NOMO-1 (cell line): ENCODE measurements at regions not wholly inside any gene's neighbourhood (a gene's known extent, or its start where the extent isn't known, plus 50 kb on each side); places are given as distances from the start of the nearest gene placed in this dataset.
"Not testable (repeated sequence)": the region's sequence is repeated elsewhere in the genome, so short reads cannot be mapped to it uniquely, and the experiment has no call there.

Source experiments
- DNase-seq, 2 experiments: peaks; one replicate each; lab custom pipeline; 2025; ENCODE audit not compliant: unreplicated experiment in 2 of 2; lab: John Stamatoyannopoulos, UW

DNA sequence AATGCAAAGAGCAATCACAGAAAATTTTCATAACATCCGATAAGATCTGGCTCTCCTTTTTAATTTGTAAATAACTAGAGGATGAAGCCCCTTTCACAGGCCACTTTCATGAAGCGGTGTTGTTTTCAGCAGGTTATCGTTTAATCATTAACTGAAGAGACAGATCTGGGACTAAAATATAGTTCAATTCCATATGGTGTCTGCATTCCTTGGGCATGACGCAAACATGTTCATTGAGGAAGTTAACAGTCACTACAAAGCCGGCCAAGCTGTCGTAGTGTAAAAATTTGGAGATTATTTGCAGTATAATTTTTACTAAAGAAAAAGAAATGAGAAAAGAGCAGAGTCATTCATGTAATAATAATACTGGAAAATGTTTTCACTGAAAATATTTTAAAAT is 565.2 kb upstream of the ADAMTS5 start:
- no peak for DNase-seq

GRCh38 chr21:27528697-27529096 is 561.8 kb upstream of the ADAMTS5 start:
- DNase-seq: no peak

GRCh38 chr21:27526451-27526850 is 559.6 kb upstream of the ADAMTS5 start:
- DNase-seq: no peak

GRCh38 chr21:27525780-27526179 is 558.9 kb upstream of the ADAMTS5 start:
- no peak for DNase-seq

DNA sequence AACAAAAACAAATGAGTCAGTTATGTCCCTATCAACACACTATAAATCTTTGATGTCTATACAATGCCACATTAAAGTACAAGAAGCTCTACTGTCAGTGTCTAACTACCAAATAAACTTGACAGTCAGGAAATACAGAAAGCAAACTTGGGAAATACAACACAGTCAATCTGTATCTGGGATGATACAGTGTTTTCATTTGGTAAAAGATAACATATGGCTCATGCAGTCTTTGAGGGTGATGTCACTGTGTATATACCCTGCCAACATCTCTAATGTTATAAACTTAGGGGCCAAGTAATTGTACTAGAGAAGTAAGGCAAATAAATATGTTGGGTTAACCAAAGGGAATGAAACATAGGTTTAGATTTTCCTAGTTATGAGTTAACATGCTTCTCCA is 552.5 kb upstream of the ADAMTS5 start:
- no peak for DNase-seq

DNA sequence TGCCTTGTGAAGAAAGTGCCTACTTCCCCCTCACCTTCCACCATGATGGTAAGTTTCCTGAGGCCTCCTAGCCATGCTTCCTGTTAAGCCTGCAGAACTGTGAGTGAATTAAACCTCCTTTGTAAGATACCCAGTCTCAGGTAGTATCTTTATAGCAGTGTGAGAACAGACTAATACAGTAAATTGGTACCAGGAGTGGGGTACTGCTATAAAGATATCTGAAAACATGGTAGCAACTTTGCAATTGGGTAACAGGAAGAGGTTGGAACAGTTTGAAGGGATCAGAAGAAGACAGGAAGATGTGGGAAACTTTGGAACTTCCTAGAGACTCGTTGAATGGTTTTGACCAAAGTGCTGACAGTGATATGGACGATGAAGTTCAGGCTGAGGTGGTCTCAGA is 550.3 kb upstream of the ADAMTS5 start:
- DNase-seq: not testable (repeated sequence)

DNA sequence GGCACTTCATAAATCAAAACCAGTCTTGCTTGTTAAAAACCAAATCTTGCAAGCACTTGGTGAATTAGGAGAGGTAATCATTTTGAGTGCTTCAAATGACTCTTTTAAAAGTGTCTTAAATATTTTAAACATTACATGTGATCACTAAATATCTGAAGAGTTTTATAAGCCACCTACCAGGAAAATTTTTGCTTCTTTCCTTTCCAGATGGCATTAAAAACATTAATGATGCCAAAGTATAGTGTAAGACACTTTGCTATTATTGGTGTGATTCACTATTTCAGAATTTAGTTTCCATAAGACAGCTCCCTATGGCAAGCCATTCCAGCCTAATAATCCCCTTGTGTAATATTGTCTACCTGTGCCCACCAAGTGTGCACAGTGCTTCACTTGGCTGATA is 548.8 kb upstream of the ADAMTS5 start:
- DNase-seq: no peak

- DNase-seq: no peak
Measured at GRCh38 chr21:27513825-27514224, 546.9 kb upstream of the ADAMTS5 start.

DNA sequence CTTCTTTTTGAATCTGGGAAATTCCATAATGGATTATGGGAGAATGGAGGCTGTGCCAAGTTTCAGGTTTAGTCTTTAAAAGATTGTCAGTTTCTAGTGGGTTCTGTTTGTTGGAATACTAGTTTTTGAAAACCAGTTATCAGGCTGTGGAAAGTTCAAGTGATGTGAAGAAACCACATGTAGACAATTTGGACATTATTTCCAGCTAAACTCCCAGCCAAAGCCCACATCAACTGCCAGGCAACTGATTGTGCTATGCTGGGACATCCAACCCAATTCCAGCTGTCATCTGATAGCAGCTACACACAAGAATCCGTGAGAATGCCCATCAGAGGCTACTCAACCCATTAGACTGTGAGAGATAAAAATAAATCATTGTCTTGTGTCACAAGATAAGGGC is 546.1 kb upstream of the ADAMTS5 start:
- DNase-seq: no peak

DNA sequence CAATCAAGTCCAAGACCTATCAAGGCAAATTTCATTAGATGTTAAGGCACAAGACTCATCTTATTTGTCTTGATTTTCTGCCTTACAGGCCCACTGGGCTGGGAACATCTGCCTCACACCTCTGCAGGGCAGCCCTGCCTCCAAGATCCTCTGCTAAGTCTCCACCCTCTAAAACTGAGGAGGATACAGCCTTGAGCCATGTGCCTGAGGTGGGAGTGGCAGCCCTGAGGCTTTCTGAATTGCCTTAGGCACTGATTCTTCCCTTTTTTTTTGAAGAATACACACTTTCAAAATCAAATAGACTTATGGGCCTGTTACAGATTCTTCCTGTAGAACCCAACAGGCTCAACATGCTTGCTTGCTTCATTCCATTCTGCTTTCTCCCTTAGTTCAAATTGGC is 544.3 kb upstream of the ADAMTS5 start:
- no peak for DNase-seq

DNA sequence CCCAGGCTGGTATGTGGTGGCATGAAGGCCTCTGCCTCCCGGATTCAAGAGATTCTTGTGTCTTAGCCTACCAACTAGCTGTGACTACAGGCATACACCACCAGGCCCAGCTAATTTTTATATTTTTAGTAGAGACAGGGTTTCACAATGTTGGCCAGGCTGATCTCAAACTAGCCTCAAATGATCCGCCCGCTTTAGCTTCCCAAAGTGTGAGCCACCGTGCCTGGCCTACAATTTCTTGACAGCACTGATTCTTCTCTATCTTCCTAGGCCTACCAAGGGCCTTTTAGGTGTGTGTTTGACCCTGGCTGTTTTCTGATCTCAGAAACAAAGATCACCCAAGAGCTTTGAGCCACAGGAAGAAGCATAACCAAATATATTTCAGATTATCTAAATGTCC is 540.8 kb upstream of the ADAMTS5 start:
- DNase-seq: no peak

DNA sequence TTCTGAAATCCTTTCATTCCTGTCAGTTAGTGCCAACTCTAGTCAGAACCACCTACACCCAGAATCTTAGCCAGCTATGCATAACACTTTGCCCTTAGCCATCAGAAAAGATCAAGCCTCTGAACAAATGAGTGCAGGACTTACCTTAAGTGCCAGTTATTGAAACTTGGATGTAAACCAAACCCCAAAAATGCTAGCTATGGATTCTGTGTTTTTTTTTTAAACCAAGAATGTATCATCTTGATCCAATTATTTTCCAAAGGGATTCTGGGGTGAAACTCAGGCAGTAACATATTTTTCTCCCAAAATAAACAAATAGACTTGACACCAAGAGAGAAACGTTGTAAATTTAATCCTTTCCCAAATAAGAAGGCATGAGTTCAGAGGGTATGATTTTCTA is 538.6 kb upstream of the ADAMTS5 start:
- no peak for DNase-seq

- DNase-seq: no peak
Measured at GRCh38 chr21:27502801-27503200, 535.9 kb upstream of the ADAMTS5 start.

- DNase-seq: no peak
Measured at GRCh38 chr21:27498025-27498424, 531.1 kb upstream of the ADAMTS5 start.

DNA sequence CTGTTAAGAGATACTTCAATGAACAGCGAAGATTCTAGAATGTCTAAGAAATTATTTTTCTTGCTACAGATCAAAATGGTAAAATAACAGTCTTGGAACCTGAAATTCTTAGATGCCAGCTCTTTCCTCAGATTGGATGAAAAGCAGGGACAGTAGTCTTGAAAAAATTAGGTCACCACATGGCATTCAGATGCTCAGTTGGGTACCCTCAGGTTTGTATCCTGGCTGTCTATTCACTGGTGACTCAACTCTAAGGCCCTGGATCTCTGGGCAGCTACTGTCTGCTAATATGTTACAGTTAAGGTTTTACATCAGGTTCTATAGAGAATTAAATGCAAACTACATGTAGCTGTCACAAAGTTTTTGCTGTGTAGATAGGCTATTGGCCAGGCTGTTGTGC is 528.9 kb upstream of the ADAMTS5 start:
- DNase-seq: no peak

DNA sequence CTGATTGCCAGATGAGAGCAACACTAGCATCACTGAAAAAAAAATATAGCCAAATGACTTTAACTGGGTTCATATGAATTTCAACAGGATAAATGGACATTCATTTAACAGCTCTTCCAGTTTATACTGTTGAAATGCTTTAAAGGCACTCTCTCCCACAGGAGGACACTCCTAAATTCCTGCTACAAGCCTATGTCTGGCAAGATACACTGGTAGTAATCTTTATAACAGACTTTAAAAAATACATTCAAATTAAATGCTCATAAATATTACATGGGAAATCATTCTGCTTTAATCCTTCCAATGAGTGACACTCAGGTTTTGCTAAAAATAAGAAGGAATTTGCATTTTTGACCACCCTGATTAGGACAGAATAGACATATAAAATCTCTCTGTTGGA is 526.7 kb upstream of the ADAMTS5 start:
- no peak for DNase-seq

DNA sequence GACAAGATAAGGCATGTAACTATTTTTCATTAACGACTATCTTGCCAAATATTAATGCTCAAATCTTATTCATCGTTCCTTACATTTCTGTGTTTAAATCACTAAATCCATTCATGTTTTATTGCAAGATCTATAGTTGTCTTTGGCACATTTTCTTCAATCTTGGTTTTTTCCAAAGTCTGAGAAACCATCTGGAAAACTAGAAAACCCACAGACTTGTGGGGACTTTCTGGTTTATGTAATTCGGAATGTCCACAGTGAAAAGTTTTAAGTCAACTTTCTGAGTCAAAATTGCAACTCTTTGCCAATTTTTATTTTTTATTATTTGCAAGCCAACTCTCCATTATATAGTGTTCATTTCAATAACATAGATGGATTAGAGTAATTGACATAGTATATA is 520.8 kb upstream of the ADAMTS5 start:
- no peak for DNase-seq

DNA sequence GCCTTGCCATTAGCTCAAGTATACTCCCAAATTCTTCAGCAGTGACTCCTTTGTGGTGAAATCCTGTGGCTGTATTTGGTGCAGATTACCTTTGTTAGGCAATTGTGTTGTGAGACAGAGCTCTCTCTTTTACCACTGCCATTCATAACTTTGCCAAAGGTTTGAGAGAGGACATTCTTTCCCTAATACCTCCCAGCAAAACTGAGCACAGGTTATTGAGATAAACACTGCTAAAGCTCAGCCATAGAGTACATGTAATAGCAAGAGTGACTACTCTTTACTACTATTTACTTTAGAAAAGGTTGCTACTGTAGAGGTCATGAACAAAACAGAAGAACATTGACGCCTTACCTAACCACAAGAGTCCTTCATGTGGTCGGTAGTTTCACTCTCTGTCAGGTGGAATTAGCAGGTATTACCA is 514.0 kb upstream of the ADAMTS5 start:
- DNase-seq: no peak

- no peak for DNase-seq
Measured at GRCh38 chr21:27477296-27477695, 510.4 kb upstream of the ADAMTS5 start.

- DNase-seq: no peak
Measured at GRCh38 chr21:27476696-27477095, 509.8 kb upstream of the ADAMTS5 start.

GRCh38 chr21:27475363-27475955 is 508.6 kb upstream of the ADAMTS5 start:
- no peak for DNase-seq

- no peak for DNase-seq
Measured at GRCh38 chr21:27467366-27467765, 500.5 kb upstream of the ADAMTS5 start.

GRCh38 chr21:27466140-27466539 is 499.3 kb upstream of the ADAMTS5 start:
- DNase-seq: no peak
